WTC11 (cell line): ENCODE measurements at regions not wholly inside any gene's neighbourhood (a gene's known extent, or its start where the extent isn't known, plus 50 kb on each side); places are given as distances from the start of the nearest gene placed in this dataset.

Source experiments
- FOXP1 ChIP-seq: sonication (generic); formaldehyde crosslinking; IDR thresholded peaks from 2 replicates; pipeline ENCODE4 v1.8.0; 2022; ENCODE audit warnings: missing genetic modification reagents, mild to moderate bottlenecking, moderate library complexity, borderline replicate concordance
- NFE2L1 ChIP-seq: sonication (generic); formaldehyde crosslinking; IDR thresholded peaks from 2 replicates; pipeline ENCODE4 v1.8.1; 2023; ENCODE audit warnings: missing genetic modification reagents
- TCF7 ChIP-seq: sonication (generic); formaldehyde crosslinking; IDR thresholded peaks from 2 replicates; pipeline ENCODE4 v1.8.0; 2022; ENCODE audit warnings: mild to moderate bottlenecking, low read depth, missing genetic modification reagents, moderate library complexity
- TEAD4 ChIP-seq: sonication (generic); formaldehyde crosslinking; IDR thresholded peaks from 2 replicates; pipeline ENCODE4 v1.8.0; 2022; ENCODE audit warnings: mild to moderate bottlenecking, missing genetic modification reagents
- TF ChIP-seq, protein P1 (sequence below): sonication (generic); formaldehyde crosslinking; IDR thresholded peaks from 2 replicates; pipeline ENCODE4 v1.8.1; 2022; ENCODE audit warnings: low read depth, missing genetic modification reagents, borderline replicate concordance

DNA sequence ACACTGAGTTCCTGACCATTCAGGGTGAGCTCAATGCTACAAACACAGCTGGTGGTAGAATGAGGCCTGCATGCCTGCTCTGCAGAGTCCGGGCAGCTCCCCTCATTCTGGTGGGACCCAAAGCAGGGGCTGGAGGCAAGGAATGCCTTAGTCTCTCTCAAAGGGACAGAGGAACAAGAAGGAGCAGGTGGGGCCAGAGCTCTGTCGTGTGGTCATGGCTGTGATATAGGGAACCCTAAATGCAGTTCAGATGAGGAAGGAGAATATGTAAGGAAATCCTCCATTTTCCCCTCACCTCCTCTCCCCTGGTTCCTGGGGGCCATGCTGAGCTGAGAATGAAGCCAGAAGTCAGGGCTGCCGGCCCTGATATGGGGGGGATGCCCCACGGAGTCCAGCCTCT is 334.3 kb downstream of the CYP26B1 start:
- TF ChIP-seq TEAD4 (CRISPR knock-in tag) (no peak), NFE2L1 (CRISPR knock-in tag) (no peak), TCF7 (CRISPR knock-in tag) (no peak), FOXP1 (no peak)
- TF ChIP-seq, protein P1, sequence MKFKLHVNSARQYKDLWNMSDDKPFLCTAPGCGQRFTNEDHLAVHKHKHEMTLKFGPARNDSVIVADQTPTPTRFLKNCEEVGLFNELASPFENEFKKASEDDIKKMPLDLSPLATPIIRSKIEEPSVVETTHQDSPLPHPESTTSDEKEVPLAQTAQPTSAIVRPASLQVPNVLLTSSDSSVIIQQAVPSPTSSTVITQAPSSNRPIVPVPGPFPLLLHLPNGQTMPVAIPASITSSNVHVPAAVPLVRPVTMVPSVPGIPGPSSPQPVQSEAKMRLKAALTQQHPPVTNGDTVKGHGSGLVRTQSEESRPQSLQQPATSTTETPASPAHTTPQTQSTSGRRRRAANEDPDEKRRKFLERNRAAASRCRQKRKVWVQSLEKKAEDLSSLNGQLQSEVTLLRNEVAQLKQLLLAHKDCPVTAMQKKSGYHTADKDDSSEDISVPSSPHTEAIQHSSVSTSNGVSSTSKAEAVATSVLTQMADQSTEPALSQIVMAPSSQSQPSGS (CRISPR knock-in tag), result no peak
